ENCODE measurements at regions not wholly inside any gene's neighbourhood (a gene's known extent, or its start where the extent isn't known, plus 50 kb on each side); places are given as distances from the start of the nearest gene placed in this dataset.

DNA sequence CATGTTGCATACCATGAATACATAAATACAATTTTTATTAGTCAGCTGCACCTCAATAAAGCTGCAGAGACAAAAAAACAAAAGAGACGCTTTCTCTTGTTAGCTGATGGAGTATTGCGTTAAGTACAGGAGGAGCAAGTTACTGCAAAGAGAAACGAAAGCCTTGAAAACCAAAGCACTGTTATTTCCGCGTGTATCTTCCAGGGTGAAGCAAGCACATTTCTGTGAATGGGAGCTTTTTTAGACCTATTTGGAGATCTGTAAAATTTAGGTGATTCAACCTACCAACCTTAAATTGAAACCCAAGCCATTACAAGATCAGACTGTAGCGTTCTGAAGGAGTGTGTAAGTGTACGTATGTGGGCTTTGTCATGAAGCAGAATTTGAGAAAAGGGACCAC is 390.4 kb downstream of the SOX9 start:
- no peak overlapping the region for H3K9ac ChIP-seq (ENCODE audit: low read length)
- intact Hi-C loops (cut with micrococcal nuclease) = no loop called here
- no peaks in the 10 kb centered on the region for H3K9me3 ChIP-seq (ENCODE audit: low read length)
- no peak for ATAC-seq
- H4K20me1 ChIP-seq (ENCODE audit: low read length) = peaks cover 9% of the 10 kb centered on the region; the same call in 1 of the 2 replicates
- CTCF ChIA-PET = no interaction called here
- no peak for DNase-seq
- no peak overlapping the region for H3K27ac ChIP-seq (ENCODE audit: low read length)
- POLR2A ChIA-PET (ENCODE audit: unreplicated experiment) = interaction anchor here (0.6 kb wide), 1 partner anchor 385 kb away, joined by 4 read pairs; no protein-coding TSS in a partner anchor
- peaks cover 25% of the 10 kb centered on the region for H3K4me1 ChIP-seq (ENCODE audit: insufficient read depth, low read length)
- no peaks in the 10 kb centered on the region for H3K27me3 ChIP-seq (ENCODE audit: low read length)
- no peaks in the 10 kb centered on the region for H3F3A ChIP-seq (ENCODE audit: low read length, unreplicated experiment)
- no peak overlapping the region for H3K4me2 ChIP-seq (ENCODE audit: low read length)
- H3K36me3 ChIP-seq (ENCODE audit: low read depth, low read length) = no peaks in the 10 kb centered on the region
- no peak overlapping the region for H2AFZ ChIP-seq (ENCODE audit: low read length)
- BruUV-seq (replicated peaks) = no TSS peak
- peaks cover 96% of the 10 kb centered on the region for H3K79me2 ChIP-seq (ENCODE audit: low read length)
- TF ChIP-seq EZH2 (IDR thresholded peaks at IDR 0.05; ENCODE audit: low read length, unreplicated experiment) (no peak), CTCF (conservative IDR thresholded peaks at IDR 0.05; ENCODE audit: low read depth, low read length) (no peak), EZH2phosphoT487 (IDR thresholded peaks at IDR 0.05; ENCODE audit: borderline replicate concordance, low read length) (no peak)
- H3K4me3 ChIP-seq (ENCODE audit: low read length) = no peak overlapping the region
- no peaks in the 10 kb centered on the region for H3K9me2 ChIP-seq (replicated peaks; ENCODE audit: low read length)

- Histone ChIP-seq H3K4me2 (ENCODE audit: low read length) (no peak overlapping the region), H3K4me1 (ENCODE audit: insufficient read depth, low read length) (peaks cover 25% of the 10 kb centered on the region), H3K79me2 (ENCODE audit: low read length) (peaks cover 97% of the 10 kb centered on the region), H3K27me3 (ENCODE audit: low read length) (no peaks in the 10 kb centered on the region), H3K27ac (ENCODE audit: low read length) (no peak overlapping the region), H2AFZ (ENCODE audit: low read length) (no peak overlapping the region), H3K9ac (ENCODE audit: low read length) (no peak overlapping the region), H3F3A (ENCODE audit: low read length, unreplicated experiment) (no peaks in the 10 kb centered on the region), H3K9me2 (replicated peaks; ENCODE audit: low read length) (no peaks in the 10 kb centered on the region), H3K9me3 (ENCODE audit: low read length) (no peaks in the 10 kb centered on the region), H4K20me1 (ENCODE audit: low read length) (peaks cover 9% of the 10 kb centered on the region; the same call in 1 of the 2 replicates), H3K4me3 (ENCODE audit: low read length) (no peak overlapping the region), H3K36me3 (ENCODE audit: low read depth, low read length) (no peaks in the 10 kb centered on the region)
- intact Hi-C loops (cut with micrococcal nuclease) = no loop called here
- ChIA-PET POLR2A (ENCODE audit: unreplicated experiment) (no interaction called here), CTCF (no interaction called here)
- ATAC-seq (peak; percentile 17; the same call in 1 of the 2 replicates), DNase-seq (no peak)
- BruUV-seq (replicated peaks) = no TSS peak
- TF ChIP-seq EZH2phosphoT487 (IDR thresholded peaks at IDR 0.05; ENCODE audit: borderline replicate concordance, low read length) (no peak), CTCF (conservative IDR thresholded peaks at IDR 0.05; ENCODE audit: low read depth, low read length) (no peak), EZH2 (IDR thresholded peaks at IDR 0.05; ENCODE audit: low read length, unreplicated experiment) (no peak)
These were observed 391.1 kb downstream of the SOX9 start for GRCh38 chr17:72511874-72512273.

DNA sequence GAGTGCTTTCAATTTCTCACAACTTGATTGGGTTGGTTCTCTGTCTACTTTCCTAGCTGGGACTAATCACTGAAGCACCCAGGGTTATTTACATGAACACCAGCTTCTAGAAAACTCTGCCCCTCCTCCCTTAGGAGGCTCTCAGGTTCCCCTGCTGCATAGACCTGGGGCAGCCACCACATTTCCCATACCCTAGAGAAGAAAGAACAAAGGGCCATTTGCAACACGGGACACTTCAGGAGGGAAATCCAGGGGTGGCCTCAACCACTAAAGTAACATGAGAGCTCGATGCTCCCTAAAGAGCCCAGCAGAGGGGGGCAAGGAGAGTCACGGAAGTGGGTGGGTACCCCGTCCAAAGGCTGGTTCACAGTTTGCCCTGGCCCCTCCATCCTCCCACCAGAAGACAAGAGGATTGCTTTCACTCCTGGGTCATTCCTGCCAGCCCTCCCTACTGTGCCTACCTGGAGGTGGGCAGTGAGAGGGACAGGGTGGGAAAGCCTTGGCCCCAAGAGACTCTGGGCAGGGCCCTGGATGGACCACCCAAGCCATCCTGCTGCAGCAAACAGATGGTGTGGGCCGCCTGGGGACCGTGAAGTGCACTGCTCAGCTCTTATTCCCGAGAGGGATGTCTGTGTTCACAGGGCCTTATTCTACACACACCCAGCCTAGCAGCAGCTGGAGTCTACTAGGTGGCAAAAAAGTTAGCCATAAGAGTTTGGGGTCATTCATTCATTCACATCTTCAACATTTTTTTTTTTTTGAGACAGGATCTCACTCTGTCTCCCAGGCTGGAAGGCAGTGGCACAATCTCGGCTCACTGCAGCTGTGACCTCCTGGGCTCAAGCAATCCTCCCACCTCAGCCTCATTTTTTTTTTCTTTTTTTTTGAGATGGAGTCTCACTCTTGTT is 392.1 kb downstream of the SOX9 start:
- Histone ChIP-seq H3K79me2 (ENCODE audit: low read length) (peaks cover 97% of the 10 kb centered on the region), H3K27me3 (ENCODE audit: low read length) (no peaks in the 10 kb centered on the region), H4K20me1 (ENCODE audit: low read length) (peaks cover 9% of the 10 kb centered on the region; the same call in 1 of the 2 replicates), H3K4me1 (ENCODE audit: insufficient read depth, low read length) (peaks cover 26% of the 10 kb centered on the region), H2AFZ (ENCODE audit: low read length) (no peak overlapping the region), H3K9me2 (replicated peaks; ENCODE audit: low read length) (no peaks in the 10 kb centered on the region), H3K27ac (ENCODE audit: low read length) (no peak overlapping the region), H3K9ac (ENCODE audit: low read length) (no peak overlapping the region), H3K9me3 (ENCODE audit: low read length) (no peaks in the 10 kb centered on the region), H3K36me3 (ENCODE audit: low read depth, low read length) (no peaks in the 10 kb centered on the region), H3K4me2 (ENCODE audit: low read length) (no peak overlapping the region), H3K4me3 (ENCODE audit: low read length) (no peak overlapping the region), H3F3A (ENCODE audit: low read length, unreplicated experiment) (no peaks in the 10 kb centered on the region)
- ChIA-PET POLR2A (ENCODE audit: unreplicated experiment) (no interaction called here), CTCF (no interaction called here)
- TF ChIP-seq EZH2phosphoT487 (IDR thresholded peaks at IDR 0.05; ENCODE audit: borderline replicate concordance, low read length) = no peak
- no peak for TF ChIP-seq CTCF (conservative IDR thresholded peaks at IDR 0.05; ENCODE audit: low read depth, low read length)
- TF ChIP-seq EZH2 (IDR thresholded peaks at IDR 0.05; ENCODE audit: low read length, unreplicated experiment) = no peak
- ATAC-seq (no peak), DNase-seq (no peak)
- no TSS peak for BruUV-seq (replicated peaks)
- intact Hi-C loops (cut with micrococcal nuclease) = no loop called here

Data from PC-3 (cell line).